ENCODE measurements at regions not wholly inside any gene's neighbourhood (a gene's known extent, or its start where the extent isn't known, plus 50 kb on each side); places are given as distances from the start of the nearest gene placed in this dataset.
"Not testable (repeated sequence)": the region's sequence is repeated elsewhere in the genome, so short reads cannot be mapped to it uniquely, and the experiment has no call there.

DNA sequence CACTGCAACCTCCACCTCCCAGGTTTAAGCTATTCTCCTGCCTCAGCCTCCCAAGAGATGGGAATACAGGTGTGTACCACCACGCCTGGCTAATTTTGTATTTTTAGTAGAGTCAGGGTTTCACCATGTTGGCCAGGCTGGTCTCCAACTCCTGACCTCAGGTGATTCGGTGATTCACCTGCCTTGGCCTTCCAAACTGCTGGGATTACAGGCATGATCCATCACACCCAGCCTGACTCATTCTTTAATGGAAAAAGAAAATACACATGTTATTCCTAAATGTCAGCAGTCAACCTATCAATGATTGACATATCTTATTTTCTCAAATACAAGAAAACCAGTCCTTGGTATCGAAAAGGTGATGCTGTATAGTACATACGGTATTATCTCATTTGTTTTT is 376.2 kb downstream of the CBLN4 start:
- TF ChIP-seq, protein P1, sequence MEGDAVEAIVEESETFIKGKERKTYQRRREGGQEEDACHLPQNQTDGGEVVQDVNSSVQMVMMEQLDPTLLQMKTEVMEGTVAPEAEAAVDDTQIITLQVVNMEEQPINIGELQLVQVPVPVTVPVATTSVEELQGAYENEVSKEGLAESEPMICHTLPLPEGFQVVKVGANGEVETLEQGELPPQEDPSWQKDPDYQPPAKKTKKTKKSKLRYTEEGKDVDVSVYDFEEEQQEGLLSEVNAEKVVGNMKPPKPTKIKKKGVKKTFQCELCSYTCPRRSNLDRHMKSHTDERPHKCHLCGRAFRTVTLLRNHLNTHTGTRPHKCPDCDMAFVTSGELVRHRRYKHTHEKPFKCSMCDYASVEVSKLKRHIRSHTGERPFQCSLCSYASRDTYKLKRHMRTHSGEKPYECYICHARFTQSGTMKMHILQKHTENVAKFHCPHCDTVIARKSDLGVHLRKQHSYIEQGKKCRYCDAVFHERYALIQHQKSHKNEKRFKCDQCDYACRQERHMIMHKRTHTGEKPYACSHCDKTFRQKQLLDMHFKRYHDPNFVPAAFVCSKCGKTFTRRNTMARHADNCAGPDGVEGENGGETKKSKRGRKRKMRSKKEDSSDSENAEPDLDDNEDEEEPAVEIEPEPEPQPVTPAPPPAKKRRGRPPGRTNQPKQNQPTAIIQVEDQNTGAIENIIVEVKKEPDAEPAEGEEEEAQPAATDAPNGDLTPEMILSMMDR (IDR thresholded peaks at IDR 0.05; ENCODE audit: poor library complexity): not testable (repeated sequence)
- not testable (repeated sequence) for TF ChIP-seq EZH2 (IDR thresholded peaks at IDR 0.05; ENCODE audit: borderline replicate concordance); EZH2phosphoT487 (IDR thresholded peaks at IDR 0.05; ENCODE audit: low read depth, severe bottlenecking, unreplicated experiment)
